HEK293T (cell line): ENCODE measurements at regions not wholly inside any gene's neighbourhood (a gene's known extent, or its start where the extent isn't known, plus 50 kb on each side); places are given as distances from the start of the nearest gene placed in this dataset.

Experiments
- BHLHE40 ChIP-seq: fragments of 450-650 bp; IDR thresholded peaks from 2 replicates; pipeline ENCODE4 v1.6.1; 2016; ENCODE audit warnings: mild to moderate bottlenecking, moderate library complexity, borderline replicate concordance
- ELF4 ChIP-seq: fragments of 450-650 bp; IDR thresholded peaks from 2 replicates; pipeline ENCODE4 v1.6.1; 2017; ENCODE audit warnings: antibody characterized with exemption
- FOXA1 ChIP-seq: fragments of 450-650 bp; IDR thresholded peaks from 2 replicates; pipeline ENCODE4 v1.6.1; 2016; ENCODE audit warnings: mild to moderate bottlenecking
- FOXM1 ChIP-seq: fragments of 450-650 bp; IDR thresholded peaks from 2 replicates; pipeline ENCODE4 v1.6.1; 2017; ENCODE audit warnings: mild to moderate bottlenecking, borderline replicate concordance
- SUZ12 ChIP-seq: fragments of 450-650 bp; IDR thresholded peaks from 2 replicates; pipeline ENCODE4 v1.6.1; 2016; ENCODE audit warnings: mild to moderate bottlenecking
- TF ChIP-seq, protein P1 (sequence below): fragments of 450-650 bp; IDR thresholded peaks from 2 replicates; pipeline ENCODE4 v1.6.1; 2016

DNA sequence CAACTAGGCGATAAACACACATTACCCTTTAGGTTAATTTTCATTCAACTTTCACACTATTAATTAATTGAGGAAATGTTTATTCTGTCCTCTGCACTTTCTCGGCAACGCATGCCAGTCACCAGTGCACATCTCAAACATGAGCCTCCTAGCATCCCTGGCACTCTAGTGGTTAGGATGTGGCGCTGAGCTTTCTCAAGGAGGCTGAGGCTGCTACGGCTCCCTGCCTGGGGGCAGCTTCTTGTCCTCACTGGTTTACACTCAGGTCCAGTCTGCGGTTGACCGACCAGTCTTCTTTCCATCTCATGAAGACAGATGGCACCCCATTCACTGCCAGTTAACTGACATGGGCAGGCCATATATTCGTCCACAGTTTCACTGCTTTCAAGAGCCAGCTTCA, 463.4 kb downstream of the EIPR1 start:
- TF ChIP-seq, protein P1, sequence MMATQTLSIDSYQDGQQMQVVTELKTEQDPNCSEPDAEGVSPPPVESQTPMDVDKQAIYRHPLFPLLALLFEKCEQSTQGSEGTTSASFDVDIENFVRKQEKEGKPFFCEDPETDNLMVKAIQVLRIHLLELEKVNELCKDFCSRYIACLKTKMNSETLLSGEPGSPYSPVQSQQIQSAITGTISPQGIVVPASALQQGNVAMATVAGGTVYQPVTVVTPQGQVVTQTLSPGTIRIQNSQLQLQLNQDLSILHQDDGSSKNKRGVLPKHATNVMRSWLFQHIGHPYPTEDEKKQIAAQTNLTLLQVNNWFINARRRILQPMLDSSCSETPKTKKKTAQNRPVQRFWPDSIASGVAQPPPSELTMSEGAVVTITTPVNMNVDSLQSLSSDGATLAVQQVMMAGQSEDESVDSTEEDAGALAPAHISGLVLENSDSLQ: no peak
- TF ChIP-seq ELF4 (no peak), SUZ12 (no peak), BHLHE40 (no peak), FOXA1 (no peak), FOXM1 (no peak)
